ENCODE measurements at regions not wholly inside any gene's neighbourhood (a gene's known extent, or its start where the extent isn't known, plus 50 kb on each side); places are given as distances from the start of the nearest gene placed in this dataset.

DNA sequence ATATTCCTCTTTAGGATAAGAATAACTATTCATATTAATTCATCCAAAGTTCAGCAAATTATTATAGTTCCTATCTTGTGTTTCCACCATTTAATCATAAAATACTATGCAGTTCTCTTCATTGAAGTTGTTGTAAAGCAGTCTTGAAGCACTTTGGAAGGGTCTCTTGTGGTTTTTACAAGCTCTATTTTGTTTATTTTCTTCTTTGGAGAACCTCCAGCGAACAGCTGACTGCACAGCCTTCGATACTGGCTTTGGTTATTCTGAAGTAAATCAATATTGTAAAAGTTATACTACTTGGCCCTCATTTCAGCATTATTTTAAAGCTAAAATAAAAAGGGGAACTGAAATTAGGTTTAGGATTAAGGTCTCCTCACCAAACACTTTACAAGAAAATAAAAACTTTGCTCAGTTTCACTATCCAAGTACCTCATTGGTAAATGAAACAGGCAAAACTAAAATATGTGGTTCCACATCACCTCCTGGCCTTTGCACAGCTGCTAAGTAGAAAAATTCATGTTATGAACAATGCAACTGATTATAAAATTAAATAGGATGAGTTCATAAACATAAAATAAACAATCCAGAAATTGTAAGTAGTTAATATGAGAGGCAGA is 1629.2 kb upstream of the ADGRL3 start:
- Histone ChIP-seq H3K9me3 (ENCODE audit: control insufficient read depth in 2 of 2, low read length in 2 of 2) (peaks cover 0 to 10% of the 10 kb centered on the region in 2 experiments), H3K4me3 (ENCODE audit: low read depth, low read length) (no peak overlapping the region), H3K4me1 (ENCODE audit: control insufficient read depth, insufficient read depth, low read length, poor library complexity, severe bottlenecking) (no peaks in the 10 kb centered on the region), H3K36me3 (ENCODE audit: control insufficient read depth, insufficient read depth, low read length) (no peaks in the 10 kb centered on the region), H3K27me3 (ENCODE audit: control insufficient read depth, insufficient read depth, low read length) (no peaks in the 10 kb centered on the region), H3K27ac (ENCODE audit: insufficient read depth, low read length, poor library complexity, severe bottlenecking) (no peak overlapping the region)
- no peak for ATAC-seq (ENCODE audit: low read depth in 2 of 2)
- Mint-ChIP-seq H3K4me3 (no peak overlapping the region), H3K27me3 (no peaks in the 10 kb centered on the region), H3K4me1 (no peaks in the 10 kb centered on the region), H3K9me3 (peaks cover 2 to 16% (median 5%) of the 10 kb centered on the region in 7 donors), H3K27ac (peak overlapping the region in 1 of 3 donors; percentile 16), H3K36me3 (no peaks in the 10 kb centered on the region)
- no peak for DNase-seq

DNA sequence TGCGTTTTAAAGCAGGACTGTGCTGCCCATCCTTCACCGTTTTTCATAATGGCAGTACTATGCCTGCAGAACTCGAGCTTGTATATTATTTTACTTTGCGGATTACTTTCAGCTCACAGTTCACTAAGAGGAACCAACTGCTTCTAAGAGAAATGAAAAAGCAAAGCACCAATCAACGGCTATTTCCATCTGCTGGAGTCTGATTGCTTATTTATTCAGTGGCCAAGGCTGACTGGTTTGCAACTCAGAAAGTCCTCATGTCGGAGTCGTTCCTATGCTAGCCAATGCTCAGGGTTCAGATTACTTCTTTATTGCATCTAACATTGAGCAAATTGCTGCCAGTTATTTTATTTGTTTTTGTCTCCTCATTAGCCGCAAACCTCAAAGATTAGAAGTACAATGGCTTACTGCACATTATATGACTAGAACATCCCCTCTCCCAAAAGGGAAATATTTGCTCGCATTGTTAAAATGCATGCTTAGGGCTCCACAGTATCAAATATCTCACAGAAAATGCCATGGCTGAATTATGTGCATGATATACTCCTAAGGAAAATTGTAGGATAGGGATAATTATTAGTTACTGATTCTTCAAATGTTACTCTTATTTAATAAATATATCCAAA is 1628.2 kb upstream of the ADGRL3 start:
- Mint-ChIP-seq H3K36me3 (no peaks in the 10 kb centered on the region), H3K27me3 (no peaks in the 10 kb centered on the region), H3K4me1 (no peaks in the 10 kb centered on the region), H3K27ac (no peak overlapping the region), H3K9me3 (peaks cover under 1 to 12% (median 3%) of the 10 kb centered on the region in 7 donors), H3K4me3 (no peak overlapping the region)
- DNase-seq (no peak), ATAC-seq (ENCODE audit: low read depth in 2 of 2) (no peak)
- Histone ChIP-seq H3K27me3 (ENCODE audit: control insufficient read depth, insufficient read depth, low read length) (no peaks in the 10 kb centered on the region), H3K9me3 (ENCODE audit: control insufficient read depth in 2 of 2, low read length in 2 of 2) (peaks cover 2 to 10% of the 10 kb centered on the region in 2 experiments), H3K4me1 (ENCODE audit: control insufficient read depth, insufficient read depth, low read length, poor library complexity, severe bottlenecking) (no peaks in the 10 kb centered on the region), H3K27ac (ENCODE audit: insufficient read depth, low read length, poor library complexity, severe bottlenecking) (no peak overlapping the region), H3K36me3 (ENCODE audit: control insufficient read depth, insufficient read depth, low read length) (no peaks in the 10 kb centered on the region), H3K4me3 (ENCODE audit: low read depth, low read length) (no peak overlapping the region)

DNA sequence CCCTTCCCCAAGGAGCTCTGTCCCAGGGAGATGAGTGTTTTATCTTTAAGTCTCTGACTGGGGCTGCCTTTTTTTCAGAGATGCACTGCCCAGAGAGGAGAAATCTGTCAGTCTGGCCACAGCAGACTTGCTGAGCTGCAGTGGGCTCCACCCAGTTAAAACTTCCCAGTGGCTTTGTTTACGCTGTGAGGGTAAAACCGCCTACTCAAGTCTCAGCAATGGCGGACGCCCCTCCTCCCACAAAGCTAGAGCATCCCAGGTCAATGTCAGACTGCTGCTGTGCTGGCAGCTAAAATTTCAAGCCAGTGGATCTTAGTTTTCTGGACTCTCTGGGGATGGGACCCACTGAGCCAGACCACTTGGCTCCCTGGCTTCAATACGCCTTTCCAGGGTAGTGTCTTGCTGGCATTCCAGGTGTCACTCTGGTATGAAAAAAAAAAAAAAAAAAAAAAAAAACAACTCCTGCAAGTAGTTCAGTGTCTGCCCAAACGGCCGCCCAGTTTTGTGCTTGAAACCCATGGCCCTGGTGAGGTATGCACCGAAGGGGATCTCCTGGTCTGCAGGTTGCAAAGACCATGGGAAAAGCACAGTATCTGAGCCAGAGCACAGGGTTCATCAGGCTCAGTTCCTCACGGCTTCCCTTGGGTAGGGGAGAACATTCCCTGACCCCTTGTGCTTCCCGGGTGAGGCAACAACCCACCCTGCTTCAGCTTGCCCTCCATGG is 1616.1 kb upstream of the ADGRL3 start:
- ATAC-seq (ENCODE audit: low read depth in 2 of 2), result no peak
- Histone ChIP-seq H3K36me3 (ENCODE audit: control insufficient read depth, insufficient read depth, low read length) (no peaks in the 10 kb centered on the region), H3K4me1 (ENCODE audit: control insufficient read depth, insufficient read depth, low read length, poor library complexity, severe bottlenecking) (no peaks in the 10 kb centered on the region), H3K27me3 (ENCODE audit: control insufficient read depth, insufficient read depth, low read length) (no peaks in the 10 kb centered on the region), H3K4me3 (ENCODE audit: low read depth, low read length) (no peak overlapping the region), H3K9me3 (ENCODE audit: control insufficient read depth in 2 of 2, low read length in 2 of 2) (peaks cover 0 to 14% of the 10 kb centered on the region in 2 experiments), H3K27ac (ENCODE audit: insufficient read depth, low read length, poor library complexity, severe bottlenecking) (no peak overlapping the region)
- no peak overlapping the region for H3K27ac Mint-ChIP-seq
- H3K27me3 Mint-ChIP-seq, result no peaks in the 10 kb centered on the region
- no peaks in the 10 kb centered on the region for H3K36me3 Mint-ChIP-seq
- no peak for DNase-seq
- no peaks in the 10 kb centered on the region for H3K4me1 Mint-ChIP-seq
- H3K9me3 Mint-ChIP-seq, result peaks cover 0 to 20% (median 10%) of the 10 kb centered on the region in 7 donors
- H3K4me3 Mint-ChIP-seq, result no peak overlapping the region

DNA sequence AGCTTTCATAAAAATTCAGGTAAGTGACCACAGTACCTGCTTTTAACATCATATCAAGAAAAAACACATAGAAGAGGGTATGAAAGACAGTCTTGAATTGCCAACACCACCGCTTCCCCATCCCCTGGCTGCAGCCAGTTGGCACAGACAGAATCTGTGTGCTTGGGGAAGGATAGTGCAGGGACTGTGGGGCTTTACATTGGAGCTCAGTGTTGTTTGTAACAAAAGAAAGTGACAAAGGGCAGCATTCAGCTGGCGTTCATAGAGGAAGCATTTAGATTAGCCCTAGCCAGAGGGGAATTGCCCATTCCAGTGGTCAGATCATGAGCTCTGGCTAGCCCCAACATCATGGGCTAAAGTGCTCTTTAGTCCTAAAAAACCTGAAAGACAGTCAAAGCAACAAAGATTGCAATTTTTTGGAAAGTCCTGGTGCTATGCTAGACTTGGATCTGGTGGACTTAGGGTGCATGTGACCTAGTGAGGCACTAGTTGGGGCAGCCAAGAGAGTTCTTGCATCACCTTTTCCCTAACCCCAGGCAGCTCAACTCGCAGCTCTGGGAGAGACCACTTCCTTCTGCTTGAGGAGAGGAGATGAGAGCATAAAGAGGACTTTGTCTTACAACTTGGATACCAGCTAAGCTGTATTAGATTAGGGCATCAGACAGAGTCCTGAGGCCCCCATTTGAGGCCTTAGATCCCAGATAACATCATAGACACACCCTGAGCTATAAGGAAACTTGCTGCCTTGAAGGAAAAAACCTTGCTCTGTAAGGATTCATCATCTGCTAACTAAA is 1602.4 kb upstream of the ADGRL3 start:
- no peaks in the 10 kb centered on the region for H3K36me3 ChIP-seq (ENCODE audit: control insufficient read depth, insufficient read depth, low read length)
- Mint-ChIP-seq H3K4me1 (no peaks in the 10 kb centered on the region), H3K27ac (no peak overlapping the region), H3K4me3 (peak overlapping the region in 1 of 4 donors; percentile 4), H3K27me3 (no peaks in the 10 kb centered on the region), H3K9me3 (peaks cover 2 to 34% (median 13%) of the 10 kb centered on the region in 7 donors), H3K36me3 (no peaks in the 10 kb centered on the region)
- no peaks in the 10 kb centered on the region for H3K4me1 ChIP-seq (ENCODE audit: control insufficient read depth, insufficient read depth, low read length, poor library complexity, severe bottlenecking)
- no peak for DNase-seq
- H3K4me3 ChIP-seq (ENCODE audit: low read depth, low read length), result no peak overlapping the region
- no peak overlapping the region for H3K27ac ChIP-seq (ENCODE audit: insufficient read depth, low read length, poor library complexity, severe bottlenecking)
- H3K9me3 ChIP-seq (ENCODE audit: control insufficient read depth in 2 of 2, low read length in 2 of 2), result peaks cover 0 to 13% of the 10 kb centered on the region in 2 experiments
- H3K27me3 ChIP-seq (ENCODE audit: control insufficient read depth, insufficient read depth, low read length), result no peaks in the 10 kb centered on the region
- no peak for ATAC-seq (ENCODE audit: low read depth in 2 of 2)

DNA sequence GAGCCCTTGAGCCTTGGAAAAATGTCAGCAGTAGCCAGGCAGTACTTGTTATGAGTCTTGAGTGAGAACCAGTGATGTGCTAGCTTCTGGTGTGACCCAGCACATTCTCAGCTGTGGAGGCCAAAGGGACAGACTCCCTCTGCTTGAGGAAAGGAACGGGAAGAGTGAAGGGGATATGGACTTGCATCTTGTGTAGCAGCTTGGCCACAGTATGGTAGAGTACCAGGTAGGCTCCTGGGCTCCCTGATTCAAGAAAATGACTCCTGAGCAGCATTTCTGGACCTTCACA is 1601.9 kb upstream of the ADGRL3 start:
- H3K27me3 ChIP-seq (ENCODE audit: control insufficient read depth, insufficient read depth, low read length), result no peaks in the 10 kb centered on the region
- no peak for DNase-seq
- no peaks in the 10 kb centered on the region for H3K27me3 Mint-ChIP-seq
- no peak overlapping the region for H3K27ac Mint-ChIP-seq
- H3K4me3 ChIP-seq (ENCODE audit: low read depth, low read length), result no peak overlapping the region
- no peaks in the 10 kb centered on the region for H3K4me1 Mint-ChIP-seq
- H3K9me3 Mint-ChIP-seq, result peaks cover 3 to 35% (median 13%) of the 10 kb centered on the region in 7 donors
- H3K4me1 ChIP-seq (ENCODE audit: control insufficient read depth, insufficient read depth, low read length, poor library complexity, severe bottlenecking), result no peaks in the 10 kb centered on the region
- peaks cover 0 to 15% of the 10 kb centered on the region in 2 experiments for H3K9me3 ChIP-seq (ENCODE audit: control insufficient read depth in 2 of 2, low read length in 2 of 2)
- H3K27ac ChIP-seq (ENCODE audit: insufficient read depth, low read length, poor library complexity, severe bottlenecking), result no peak overlapping the region
- H3K4me3 Mint-ChIP-seq, result no peak overlapping the region
- no peaks in the 10 kb centered on the region for H3K36me3 Mint-ChIP-seq
- no peaks in the 10 kb centered on the region for H3K36me3 ChIP-seq (ENCODE audit: control insufficient read depth, insufficient read depth, low read length)
- no peak for ATAC-seq (ENCODE audit: low read depth in 2 of 2)

DNA sequence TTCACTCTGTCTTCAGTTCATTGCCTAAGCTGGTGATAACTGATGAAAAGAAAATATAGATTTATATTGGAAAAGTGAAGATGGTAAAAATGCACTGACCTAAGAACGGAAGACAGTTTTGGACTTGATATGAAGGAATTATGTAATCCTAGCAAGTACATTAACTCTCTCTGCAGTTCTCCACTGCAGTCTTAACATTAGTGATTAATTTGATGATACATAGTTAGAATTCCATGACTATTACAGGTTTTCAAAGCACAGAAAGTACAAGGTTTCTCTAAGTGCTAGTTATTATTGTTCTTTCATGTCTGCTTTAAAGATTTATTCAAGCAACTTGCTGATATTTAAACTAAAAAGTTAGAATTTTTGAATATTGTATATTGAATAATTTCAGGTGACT is 1591.7 kb upstream of the ADGRL3 start:
- ATAC-seq (ENCODE audit: low read depth in 2 of 2), result no peak
- Mint-ChIP-seq H3K27me3 (no peaks in the 10 kb centered on the region), H3K36me3 (no peaks in the 10 kb centered on the region), H3K4me1 (no peaks in the 10 kb centered on the region), H3K27ac (no peak overlapping the region), H3K4me3 (no peak overlapping the region), H3K9me3 (peaks cover 0 to 24% (median 9%) of the 10 kb centered on the region in 7 donors)
- Histone ChIP-seq H3K27me3 (ENCODE audit: control insufficient read depth, insufficient read depth, low read length) (no peaks in the 10 kb centered on the region), H3K9me3 (ENCODE audit: control insufficient read depth in 2 of 2, low read length in 2 of 2) (peaks cover 0 to 5% of the 10 kb centered on the region in 2 experiments), H3K4me3 (ENCODE audit: low read depth, low read length) (no peak overlapping the region), H3K4me1 (ENCODE audit: control insufficient read depth, insufficient read depth, low read length, poor library complexity, severe bottlenecking) (no peaks in the 10 kb centered on the region), H3K27ac (ENCODE audit: insufficient read depth, low read length, poor library complexity, severe bottlenecking) (no peak overlapping the region), H3K36me3 (ENCODE audit: control insufficient read depth, insufficient read depth, low read length) (no peaks in the 10 kb centered on the region)
- DNase-seq, result no peak

DNA sequence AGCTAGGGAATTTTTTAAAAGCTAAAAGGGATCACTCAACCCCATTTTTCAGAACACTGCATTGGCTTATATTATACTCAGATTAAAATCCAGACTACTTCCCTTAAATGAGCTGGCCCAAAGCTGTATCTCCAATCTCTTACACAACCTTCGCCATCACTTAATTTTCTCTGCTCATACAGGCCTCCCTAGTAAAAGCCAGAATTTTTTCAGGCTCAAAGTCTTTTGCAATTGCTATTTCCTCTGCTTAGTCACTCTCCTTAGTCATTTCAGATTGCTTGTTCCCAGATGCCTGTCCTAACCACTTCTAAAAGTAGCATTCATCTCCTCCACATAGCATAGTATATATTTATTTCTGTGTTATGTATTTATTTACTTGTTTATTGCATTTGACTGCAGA is 1587.9 kb upstream of the ADGRL3 start:
- Histone ChIP-seq H3K27me3 (ENCODE audit: control insufficient read depth, insufficient read depth, low read length) (no peaks in the 10 kb centered on the region), H3K4me1 (ENCODE audit: control insufficient read depth, insufficient read depth, low read length, poor library complexity, severe bottlenecking) (no peaks in the 10 kb centered on the region), H3K9me3 (ENCODE audit: control insufficient read depth in 2 of 2, low read length in 2 of 2) (peaks cover 0 to 3% of the 10 kb centered on the region in 2 experiments), H3K27ac (ENCODE audit: insufficient read depth, low read length, poor library complexity, severe bottlenecking) (no peak overlapping the region), H3K36me3 (ENCODE audit: control insufficient read depth, insufficient read depth, low read length) (no peaks in the 10 kb centered on the region), H3K4me3 (ENCODE audit: low read depth, low read length) (no peak overlapping the region)
- Mint-ChIP-seq H3K36me3 (no peaks in the 10 kb centered on the region), H3K27me3 (no peaks in the 10 kb centered on the region), H3K9me3 (peaks cover 0 to 11% (median 8%) of the 10 kb centered on the region in 7 donors), H3K4me3 (no peak overlapping the region), H3K27ac (no peak overlapping the region), H3K4me1 (no peaks in the 10 kb centered on the region)
- ATAC-seq (ENCODE audit: low read depth in 2 of 2) (no peak), DNase-seq (no peak)
